ENCODE measurements at regions not wholly inside any gene's neighbourhood (a gene's known extent, or its start where the extent isn't known, plus 50 kb on each side); places are given as distances from the start of the nearest gene placed in this dataset.
"Not testable (repeated sequence)": the region's sequence is repeated elsewhere in the genome, so short reads cannot be mapped to it uniquely, and the experiment has no call there.

DNA sequence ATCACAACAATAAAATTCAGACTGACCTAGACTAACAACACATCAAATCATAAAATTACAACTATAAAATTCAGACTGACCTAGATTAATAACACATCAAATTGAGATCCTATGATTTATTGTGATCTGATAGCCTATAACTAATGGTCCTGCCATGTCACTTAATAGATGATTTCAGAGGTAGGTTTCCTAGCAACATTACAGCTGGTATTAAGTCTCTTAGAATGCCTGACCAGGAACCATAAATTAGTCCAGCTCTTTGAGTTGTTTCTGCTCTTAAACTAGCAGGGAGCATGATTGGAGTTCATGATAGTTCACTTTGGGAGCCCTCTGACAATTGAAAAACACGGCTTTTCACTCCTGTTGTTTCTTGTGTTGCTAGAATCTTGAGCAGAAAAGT, 318.9 kb downstream of the BMPER start:
- Histone ChIP-seq H3K79me2 (ENCODE audit: low read length) (no peaks in the 10 kb centered on the region), H3K27me3 (ENCODE audit: low read depth, low read length) (no peaks in the 10 kb centered on the region), H2AFZ (ENCODE audit: low read depth, low read length) (no peak overlapping the region), H3K9me3 (ENCODE audit: insufficient read depth, low read length) (no peaks in the 10 kb centered on the region), H3K27ac (ENCODE audit: low read length) (no peak overlapping the region), H3K4me2 (ENCODE audit: low read length) (no peak overlapping the region), H3K9ac (ENCODE audit: low read length) (no peak overlapping the region), H3K4me1 (ENCODE audit: low read length) (no peaks in the 10 kb centered on the region), H4K20me1 (ENCODE audit: insufficient read depth, low read length) (no peaks in the 10 kb centered on the region), H3K36me3 (replicated peaks; ENCODE audit: low read depth, low read length) (no peaks in the 10 kb centered on the region), H3K4me3 (ENCODE audit: low read length) (no peak overlapping the region)
- TF ChIP-seq, protein P1, sequence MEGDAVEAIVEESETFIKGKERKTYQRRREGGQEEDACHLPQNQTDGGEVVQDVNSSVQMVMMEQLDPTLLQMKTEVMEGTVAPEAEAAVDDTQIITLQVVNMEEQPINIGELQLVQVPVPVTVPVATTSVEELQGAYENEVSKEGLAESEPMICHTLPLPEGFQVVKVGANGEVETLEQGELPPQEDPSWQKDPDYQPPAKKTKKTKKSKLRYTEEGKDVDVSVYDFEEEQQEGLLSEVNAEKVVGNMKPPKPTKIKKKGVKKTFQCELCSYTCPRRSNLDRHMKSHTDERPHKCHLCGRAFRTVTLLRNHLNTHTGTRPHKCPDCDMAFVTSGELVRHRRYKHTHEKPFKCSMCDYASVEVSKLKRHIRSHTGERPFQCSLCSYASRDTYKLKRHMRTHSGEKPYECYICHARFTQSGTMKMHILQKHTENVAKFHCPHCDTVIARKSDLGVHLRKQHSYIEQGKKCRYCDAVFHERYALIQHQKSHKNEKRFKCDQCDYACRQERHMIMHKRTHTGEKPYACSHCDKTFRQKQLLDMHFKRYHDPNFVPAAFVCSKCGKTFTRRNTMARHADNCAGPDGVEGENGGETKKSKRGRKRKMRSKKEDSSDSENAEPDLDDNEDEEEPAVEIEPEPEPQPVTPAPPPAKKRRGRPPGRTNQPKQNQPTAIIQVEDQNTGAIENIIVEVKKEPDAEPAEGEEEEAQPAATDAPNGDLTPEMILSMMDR (IDR thresholded peaks at IDR 0.05; ENCODE audit: low read depth, low read length), result no peak
- no peak for TF ChIP-seq EZH2phosphoT487 (IDR thresholded peaks at IDR 0.05; ENCODE audit: low read depth)

DNA sequence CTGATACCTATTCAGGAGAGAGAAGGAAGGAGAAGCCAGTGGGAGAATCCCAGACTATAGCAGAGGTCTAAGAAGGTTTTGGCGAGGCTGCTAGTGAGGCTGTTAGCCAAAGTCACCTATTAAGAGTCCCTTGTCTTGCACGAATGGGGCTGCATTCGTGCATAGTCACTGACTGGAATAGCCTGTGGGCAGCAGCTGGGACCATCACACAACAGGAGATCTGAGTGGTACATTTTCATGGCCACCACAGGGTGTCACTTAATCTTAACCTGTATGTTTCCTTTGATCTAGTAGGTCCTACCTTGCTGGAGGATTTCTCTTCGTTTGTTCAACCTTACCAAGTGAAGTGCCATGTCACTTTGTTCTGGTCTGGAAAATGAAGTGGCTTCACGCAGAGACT, 319.9 kb downstream of the BMPER start:
- no peak overlapping the region for H3K4me2 ChIP-seq (ENCODE audit: low read length)
- TF ChIP-seq EZH2phosphoT487 (IDR thresholded peaks at IDR 0.05; ENCODE audit: low read depth), result no peak
- TF ChIP-seq, protein P1 (IDR thresholded peaks at IDR 0.05; ENCODE audit: low read depth, low read length), result no peak
- no peaks in the 10 kb centered on the region for H4K20me1 ChIP-seq (ENCODE audit: insufficient read depth, low read length)
- no peak overlapping the region for H2AFZ ChIP-seq (ENCODE audit: low read depth, low read length)
- H3K79me2 ChIP-seq (ENCODE audit: low read length), result no peaks in the 10 kb centered on the region
- no peak overlapping the region for H3K4me3 ChIP-seq (ENCODE audit: low read length)
- H3K4me1 ChIP-seq (ENCODE audit: low read length), result no peaks in the 10 kb centered on the region
- no peaks in the 10 kb centered on the region for H3K36me3 ChIP-seq (replicated peaks; ENCODE audit: low read depth, low read length)
- H3K27ac ChIP-seq (ENCODE audit: low read length), result no peak overlapping the region
- H3K27me3 ChIP-seq (ENCODE audit: low read depth, low read length), result no peaks in the 10 kb centered on the region
- no peaks in the 10 kb centered on the region for H3K9me3 ChIP-seq (ENCODE audit: insufficient read depth, low read length)
- no peak overlapping the region for H3K9ac ChIP-seq (ENCODE audit: low read length)

DNA sequence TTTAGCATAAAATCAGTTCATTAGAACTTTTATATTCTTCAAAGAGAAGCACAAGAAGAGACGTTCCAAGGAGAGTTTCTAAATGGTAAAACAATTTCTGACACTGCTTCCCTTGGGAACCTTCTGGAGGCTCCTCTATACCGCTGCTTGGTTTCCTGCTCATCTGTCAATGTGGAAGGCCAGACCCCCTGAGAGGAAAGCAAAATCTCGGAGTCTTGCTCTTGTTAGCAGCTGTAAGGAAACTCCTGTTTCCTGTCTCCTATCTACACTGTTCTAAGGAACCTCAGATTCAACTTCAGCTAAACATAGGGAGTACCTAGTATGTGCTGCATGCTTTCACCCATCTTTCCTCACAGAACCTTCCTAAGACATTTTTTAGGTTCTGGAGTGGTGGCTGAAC, 322.2 kb downstream of the BMPER start:
- H3K9ac ChIP-seq (ENCODE audit: low read length), result no peak overlapping the region
- no peaks in the 10 kb centered on the region for H3K9me3 ChIP-seq (ENCODE audit: insufficient read depth, low read length)
- no peak overlapping the region for H3K27ac ChIP-seq (ENCODE audit: low read length)
- H3K36me3 ChIP-seq (replicated peaks; ENCODE audit: low read depth, low read length), result no peaks in the 10 kb centered on the region
- TF ChIP-seq, protein P1 (IDR thresholded peaks at IDR 0.05; ENCODE audit: low read depth, low read length), result no peak
- TF ChIP-seq EZH2phosphoT487 (IDR thresholded peaks at IDR 0.05; ENCODE audit: low read depth), result no peak
- H4K20me1 ChIP-seq (ENCODE audit: insufficient read depth, low read length), result no peaks in the 10 kb centered on the region
- no peak overlapping the region for H2AFZ ChIP-seq (ENCODE audit: low read depth, low read length)
- H3K4me2 ChIP-seq (ENCODE audit: low read length), result no peak overlapping the region
- no peak overlapping the region for H3K4me3 ChIP-seq (ENCODE audit: low read length)
- H3K4me1 ChIP-seq (ENCODE audit: low read length), result no peaks in the 10 kb centered on the region
- no peaks in the 10 kb centered on the region for H3K27me3 ChIP-seq (ENCODE audit: low read depth, low read length)
- H3K79me2 ChIP-seq (ENCODE audit: low read length), result no peaks in the 10 kb centered on the region

DNA sequence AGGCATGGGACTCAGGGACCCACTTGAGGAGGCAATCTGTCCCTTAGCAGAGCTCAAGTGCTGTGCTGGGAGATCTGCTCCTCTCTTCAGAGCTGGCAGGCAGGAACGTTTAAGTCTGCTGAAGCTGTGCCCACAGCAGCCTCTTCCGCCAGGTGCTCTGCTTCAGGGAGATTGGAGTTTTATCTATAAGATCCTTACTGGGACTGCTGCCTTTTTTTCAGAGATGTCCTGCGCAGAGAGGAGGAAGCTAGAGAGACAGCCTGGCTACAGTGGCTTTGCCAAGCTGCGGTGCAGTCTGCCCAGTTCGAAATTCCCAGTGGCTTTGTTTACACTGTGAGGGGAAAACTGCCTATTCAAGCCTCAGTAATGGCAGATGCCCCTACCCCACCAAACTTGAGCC, 329.8 kb downstream of the BMPER start:
- H3K4me3 ChIP-seq (ENCODE audit: low read length); H3K27ac ChIP-seq (ENCODE audit: low read length); H3K4me1 ChIP-seq (ENCODE audit: low read length); H2AFZ ChIP-seq (ENCODE audit: low read depth, low read length); H3K9me3 ChIP-seq (ENCODE audit: insufficient read depth, low read length); H3K36me3 ChIP-seq (replicated peaks; ENCODE audit: low read depth, low read length); H3K79me2 ChIP-seq (ENCODE audit: low read length); H4K20me1 ChIP-seq (ENCODE audit: insufficient read depth, low read length); H3K27me3 ChIP-seq (ENCODE audit: low read depth, low read length); H3K4me2 ChIP-seq (ENCODE audit: low read length); H3K9ac ChIP-seq (ENCODE audit: low read length): not testable (repeated sequence)

DNA sequence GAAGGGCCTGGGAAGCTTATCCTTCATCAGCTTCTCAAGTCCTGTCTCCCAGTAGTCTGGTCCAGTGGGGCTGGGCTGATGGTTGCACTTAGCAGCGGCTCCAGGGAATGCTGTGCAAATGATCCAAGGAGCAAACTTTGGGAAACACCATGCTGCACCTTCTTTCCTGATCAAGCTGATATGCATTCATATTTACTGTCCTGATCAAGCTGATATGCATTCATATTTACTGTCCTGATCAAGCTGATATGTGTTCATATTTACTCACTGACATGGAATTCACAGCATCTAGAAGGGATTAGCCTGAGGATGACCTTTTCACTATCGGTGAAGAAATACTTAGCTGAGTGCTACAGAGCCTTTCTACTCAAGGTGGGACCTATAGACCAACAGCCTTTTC, 330.7 kb downstream of the BMPER start:
- Histone ChIP-seq H3K4me3 (ENCODE audit: low read length) (no peak overlapping the region), H3K36me3 (replicated peaks; ENCODE audit: low read depth, low read length) (no peaks in the 10 kb centered on the region), H3K9me3 (ENCODE audit: insufficient read depth, low read length) (no peaks in the 10 kb centered on the region), H3K79me2 (ENCODE audit: low read length) (no peaks in the 10 kb centered on the region), H3K27ac (ENCODE audit: low read length) (no peak overlapping the region), H2AFZ (ENCODE audit: low read depth, low read length) (no peak overlapping the region), H3K4me1 (ENCODE audit: low read length) (no peaks in the 10 kb centered on the region), H3K9ac (ENCODE audit: low read length) (no peak overlapping the region), H3K27me3 (ENCODE audit: low read depth, low read length) (no peaks in the 10 kb centered on the region), H3K4me2 (ENCODE audit: low read length) (no peak overlapping the region), H4K20me1 (ENCODE audit: insufficient read depth, low read length) (no peaks in the 10 kb centered on the region)
- TF ChIP-seq EZH2phosphoT487 (IDR thresholded peaks at IDR 0.05; ENCODE audit: low read depth), result no peak
- TF ChIP-seq, protein P1 (IDR thresholded peaks at IDR 0.05; ENCODE audit: low read depth, low read length), result no peak
